ENCODE measurements at regions not wholly inside any gene's neighbourhood (a gene's known extent, or its start where the extent isn't known, plus 50 kb on each side); places are given as distances from the start of the nearest gene placed in this dataset.
"Not testable (repeated sequence)": the region's sequence is repeated elsewhere in the genome, so short reads cannot be mapped to it uniquely, and the experiment has no call there.

GRCh38 chr6:27173232-27173601, 74.3 kb upstream of the PRSS16 start:
- not testable (repeated sequence) for TF ChIP-seq POLR2A, TAF1, POLR2AphosphoS5, POU2F2, SPI1 (IDR thresholded peaks at IDR 0.05; ENCODE audit: low read depth, low read length)

All from GM12891 (cell line).